ENCODE measurements at regions not wholly inside any gene's neighbourhood (a gene's known extent, or its start where the extent isn't known, plus 50 kb on each side); places are given as distances from the start of the nearest gene placed in this dataset.
"Not testable (repeated sequence)": the region's sequence is repeated elsewhere in the genome, so short reads cannot be mapped to it uniquely, and the experiment has no call there.

GRCh38 chr7:36038063-36038721 is 114.9 kb upstream of the EEPD1 start:
- no peak for DNase-seq (ENCODE audit: low spot score)

- no peak for DNase-seq (ENCODE audit: low spot score)
These were observed 113.8 kb upstream of the EEPD1 start for GRCh38 chr7:36039243-36039642.

- DNase-seq (ENCODE audit: low spot score) = no peak
These were observed 113.4 kb upstream of the EEPD1 start for GRCh38 chr7:36039671-36040070.

GRCh38 chr7:36040679-36041078 is 112.4 kb upstream of the EEPD1 start:
- DNase-seq (ENCODE audit: low spot score) = peak; percentile 60

GRCh38 chr7:36044101-36044892 is 108.8 kb upstream of the EEPD1 start:
- no peak for DNase-seq (ENCODE audit: low spot score)

- peak; percentile 38 for DNase-seq (ENCODE audit: low spot score)
These were observed 107.7 kb upstream of the EEPD1 start for GRCh38 chr7:36045326-36045725.

GRCh38 chr7:36045830-36046341 is 107.2 kb upstream of the EEPD1 start:
- DNase-seq (ENCODE audit: low spot score) = no peak

- DNase-seq (ENCODE audit: low spot score) = no peak
These were observed 105.9 kb upstream of the EEPD1 start for GRCh38 chr7:36047091-36047658.

GRCh38 chr7:36048141-36048901 is 104.7 kb upstream of the EEPD1 start:
- peak; percentile 85 for DNase-seq (ENCODE audit: low spot score)

- peak; percentile 54 for DNase-seq (ENCODE audit: low spot score)
These were observed 104.2 kb upstream of the EEPD1 start for GRCh38 chr7:36048902-36049240.

GRCh38 chr7:36051501-36051900 is 101.6 kb upstream of the EEPD1 start:
- DNase-seq (ENCODE audit: low spot score) = no peak

- no peak for DNase-seq (ENCODE audit: low spot score)
These were observed 99.5 kb upstream of the EEPD1 start for GRCh38 chr7:36053589-36053988.

- no peak for DNase-seq (ENCODE audit: low spot score)
These were observed 98.4 kb upstream of the EEPD1 start for GRCh38 chr7:36054637-36055036.

- no peak for DNase-seq (ENCODE audit: low spot score)
These were observed 97.8 kb upstream of the EEPD1 start for GRCh38 chr7:36055207-36055606.

GRCh38 chr7:36057323-36057722 is 95.7 kb upstream of the EEPD1 start:
- DNase-seq (ENCODE audit: low spot score) = no peak

GRCh38 chr7:36058020-36058592 is 94.9 kb upstream of the EEPD1 start:
- DNase-seq (ENCODE audit: low spot score) = no peak

GRCh38 chr7:36060388-36060787 is 92.7 kb upstream of the EEPD1 start:
- not testable (repeated sequence) for DNase-seq (ENCODE audit: low spot score)

- DNase-seq (ENCODE audit: low spot score) = peak; percentile 50
These were observed 90.8 kb upstream of the EEPD1 start for GRCh38 chr7:36062154-36062815.

GRCh38 chr7:36064676-36065075 is 88.4 kb upstream of the EEPD1 start:
- no peak for DNase-seq (ENCODE audit: low spot score)

- not testable (repeated sequence) for DNase-seq (ENCODE audit: low spot score)
These were observed 87.3 kb upstream of the EEPD1 start for GRCh38 chr7:36065563-36066342.

- no peak for DNase-seq (ENCODE audit: low spot score)
These were observed 86.8 kb upstream of the EEPD1 start for GRCh38 chr7:36066343-36066664.

Data from GM03348 (cell line).